CD4-positive, alpha-beta T cell treated with Interleukin-15 for 1 hour (primary cell): ENCODE measurements at regions not wholly inside any gene's neighbourhood (a gene's known extent, or its start where the extent isn't known, plus 50 kb on each side); places are given as distances from the start of the nearest gene placed in this dataset.

Experiments
- DNase-seq: peaks from one replicate; pipeline ENCODE4 v3.0.0-alpha.2; 2020

- no peak for DNase-seq
Measured at GRCh38 chr16:85348065-85348840, 236.0 kb upstream of the CIBAR2 start.

GRCh38 chr16:85348911-85349334 lies 236.7 kb upstream of the CIBAR2 start:
- DNase-seq, result no peak

- no peak for DNase-seq
Measured at GRCh38 chr16:85349365-85350145, 237.3 kb upstream of the CIBAR2 start.

GRCh38 chr16:85350146-85350728 lies 238.0 kb upstream of the CIBAR2 start:
- no peak for DNase-seq

GRCh38 chr16:85350973-85351372 lies 238.7 kb upstream of the CIBAR2 start:
- DNase-seq, result no peak

- DNase-seq, result no peak
Measured at GRCh38 chr16:85353013-85353412, 240.7 kb upstream of the CIBAR2 start.

GRCh38 chr16:85353839-85354685 lies 241.8 kb upstream of the CIBAR2 start:
- no peak for DNase-seq

- DNase-seq, result no peak
Measured at GRCh38 chr16:85354686-85355514, 242.6 kb upstream of the CIBAR2 start.

- no peak for DNase-seq
Measured at GRCh38 chr16:85355515-85355837, 243.2 kb upstream of the CIBAR2 start.

- no peak for DNase-seq
Measured at GRCh38 chr16:85356157-85356556, 243.9 kb upstream of the CIBAR2 start.

GRCh38 chr16:85357323-85357722 lies 245.1 kb upstream of the CIBAR2 start:
- DNase-seq, result no peak

GRCh38 chr16:85357924-85358505 lies 245.7 kb upstream of the CIBAR2 start:
- DNase-seq, result no peak

- DNase-seq, result no peak
Measured at GRCh38 chr16:85358704-85359146, 246.5 kb upstream of the CIBAR2 start.

GRCh38 chr16:85359147-85359822 lies 247.0 kb upstream of the CIBAR2 start:
- DNase-seq, result no peak

GRCh38 chr16:85360323-85361277 lies 248.3 kb upstream of the CIBAR2 start:
- DNase-seq, result no peak

- no peak for DNase-seq
Measured at GRCh38 chr16:85361441-85362118, 249.3 kb upstream of the CIBAR2 start.

- DNase-seq, result no peak
Measured at GRCh38 chr16:85362443-85362842, 250.2 kb upstream of the CIBAR2 start.

- no peak for DNase-seq
Measured at GRCh38 chr16:85363427-85363826, 249.7 kb upstream of the GSE1 start.

- DNase-seq, result no peak
Measured at GRCh38 chr16:85363881-85364280, 249.2 kb upstream of the GSE1 start.
